Esophagus muscularis mucosa (tissue), 4 donors: ENCODE measurements at regions not wholly inside any gene's neighbourhood (a gene's known extent, or its start where the extent isn't known, plus 50 kb on each side); places are given as distances from the start of the nearest gene placed in this dataset.

ENCODE experiments used
- EP300 ChIP-seq: sonication (generic); formaldehyde crosslinking; IDR thresholded peaks from one replicate; pipeline ENCODE4 v1.6.1; 2017; ENCODE audit warnings: antibody characterized with exemption
- POLR2A ChIP-seq: fragments of 450-650 bp; IDR thresholded peaks from one replicate; pipeline ENCODE4 v1.6.1; 2017; ENCODE audit warnings: antibody characterized with exemption, moderate library complexity, mild to moderate bottlenecking, low read depth
- TF ChIP-seq, protein P1 (sequence below), 3 experiments: fragments of 200-600 bp in 2 of 3; fragments of 450-650 bp in 1 of 3; sonication (generic) in 2 of 3; IDR thresholded peaks; one replicate each; pipeline ENCODE4 v1.5.1; 2017 to 2019; ENCODE audit warnings: antibody characterized with exemption in 3 of 3, mild to moderate bottlenecking in 2 of 3, moderate library complexity in 1 of 3

- TF ChIP-seq POLR2A (no peak), EP300 (no peak)
- TF ChIP-seq, protein P1, sequence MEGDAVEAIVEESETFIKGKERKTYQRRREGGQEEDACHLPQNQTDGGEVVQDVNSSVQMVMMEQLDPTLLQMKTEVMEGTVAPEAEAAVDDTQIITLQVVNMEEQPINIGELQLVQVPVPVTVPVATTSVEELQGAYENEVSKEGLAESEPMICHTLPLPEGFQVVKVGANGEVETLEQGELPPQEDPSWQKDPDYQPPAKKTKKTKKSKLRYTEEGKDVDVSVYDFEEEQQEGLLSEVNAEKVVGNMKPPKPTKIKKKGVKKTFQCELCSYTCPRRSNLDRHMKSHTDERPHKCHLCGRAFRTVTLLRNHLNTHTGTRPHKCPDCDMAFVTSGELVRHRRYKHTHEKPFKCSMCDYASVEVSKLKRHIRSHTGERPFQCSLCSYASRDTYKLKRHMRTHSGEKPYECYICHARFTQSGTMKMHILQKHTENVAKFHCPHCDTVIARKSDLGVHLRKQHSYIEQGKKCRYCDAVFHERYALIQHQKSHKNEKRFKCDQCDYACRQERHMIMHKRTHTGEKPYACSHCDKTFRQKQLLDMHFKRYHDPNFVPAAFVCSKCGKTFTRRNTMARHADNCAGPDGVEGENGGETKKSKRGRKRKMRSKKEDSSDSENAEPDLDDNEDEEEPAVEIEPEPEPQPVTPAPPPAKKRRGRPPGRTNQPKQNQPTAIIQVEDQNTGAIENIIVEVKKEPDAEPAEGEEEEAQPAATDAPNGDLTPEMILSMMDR (IDR thresholded peaks at IDR 0.05): no peak
Measured at GRCh38 chr2:190802129-190802528, 78.5 kb upstream of the GLS start.
